HG03095 (cell line): ENCODE measurements at regions not wholly inside any gene's neighbourhood (a gene's known extent, or its start where the extent isn't known, plus 50 kb on each side); places are given as distances from the start of the nearest gene placed in this dataset.

Experiments used
- ATAC-seq: cut with Tn5 transposase; IDR thresholded peaks from one replicate; pipeline ENCODE4 v1.9.1; 2021; ENCODE audit warnings: moderate library complexity; ENCODE audit not compliant: unreplicated experiment

DNA sequence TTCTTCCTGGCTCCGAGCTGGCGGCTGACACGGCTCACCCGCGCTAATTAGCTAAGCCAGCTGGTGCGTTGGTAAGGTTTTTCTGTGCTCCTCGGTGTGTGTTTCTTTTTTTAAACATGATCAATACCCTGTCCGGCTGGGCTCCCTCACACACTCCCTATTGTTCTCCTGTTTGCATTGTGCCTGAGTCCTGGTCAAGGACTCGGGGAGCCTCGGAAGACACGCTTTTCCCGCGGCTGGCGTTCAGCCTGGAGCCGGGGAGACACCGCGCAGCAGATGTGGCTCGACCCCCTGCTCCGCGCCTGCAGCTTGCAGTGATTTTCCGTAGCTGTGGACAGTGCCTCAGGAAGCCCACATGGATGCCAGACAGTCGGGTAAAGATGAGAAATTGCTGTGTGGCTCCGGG, 454.9 kb upstream of the CADM1 start:
- ATAC-seq: no peak

DNA sequence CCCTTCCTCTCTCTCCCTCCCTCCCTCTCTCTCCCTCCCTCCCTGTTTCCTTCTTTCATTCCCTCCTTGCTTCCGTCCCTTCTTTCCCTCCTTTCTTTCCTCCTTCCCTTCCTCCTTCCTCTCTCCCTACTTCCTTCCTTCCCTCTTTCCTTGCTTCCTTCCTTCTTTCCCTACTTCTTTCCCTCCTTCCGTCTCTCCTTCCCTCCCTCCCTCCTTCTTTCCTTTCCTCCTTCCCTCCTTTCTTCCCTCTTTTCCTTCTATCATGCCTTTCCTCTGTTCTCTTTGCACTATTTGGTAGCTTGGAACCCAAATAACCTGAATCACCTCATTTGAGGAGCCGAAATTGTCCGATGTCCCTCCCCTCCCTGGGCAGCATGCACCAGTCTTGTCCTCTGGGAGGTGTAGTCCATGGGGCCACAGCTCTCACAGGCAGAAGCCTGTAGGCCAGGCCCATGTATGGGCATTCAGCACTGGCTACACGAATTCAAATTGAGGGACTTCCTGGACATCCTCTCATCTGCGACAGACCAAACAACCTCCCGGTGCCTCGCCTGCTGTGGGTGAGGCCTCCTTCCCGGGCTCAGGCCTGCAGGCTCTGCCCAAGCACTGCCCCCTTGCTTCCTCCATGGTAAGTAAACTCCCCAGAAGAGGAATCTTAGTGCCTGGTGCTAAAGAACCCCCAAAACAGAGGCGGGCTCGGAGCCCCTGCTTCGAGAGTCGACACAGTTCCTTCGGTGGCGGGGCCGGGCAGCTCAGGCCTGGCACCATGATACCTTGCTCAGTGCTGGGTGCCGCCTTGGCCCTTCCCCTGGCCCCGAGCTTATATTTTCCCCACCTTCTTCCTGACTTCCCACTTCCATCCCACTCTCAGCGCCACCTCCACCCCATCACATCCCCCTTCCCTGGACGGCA, 454.1 kb upstream of the CADM1 start:
- no peak for ATAC-seq

DNA sequence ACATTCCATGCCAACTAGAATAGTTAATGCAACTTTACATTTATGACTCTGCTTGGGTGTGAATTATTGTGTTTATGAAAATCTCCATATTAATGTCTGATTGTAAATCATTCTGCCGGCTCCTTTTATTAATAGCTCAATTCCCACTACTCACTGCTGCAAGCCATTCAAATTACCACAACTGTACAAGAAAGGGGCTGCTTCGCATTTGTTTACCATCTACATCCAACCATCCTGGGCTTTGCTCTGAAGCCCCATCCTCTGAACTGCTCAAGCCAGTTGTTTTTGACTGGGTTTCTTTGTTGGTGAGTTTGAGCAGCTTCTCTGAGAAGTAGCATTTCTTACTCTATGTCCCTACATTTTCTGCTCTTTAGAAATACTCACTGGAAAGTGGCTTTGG, 451.6 kb upstream of the CADM1 start:
- no peak for ATAC-seq

DNA sequence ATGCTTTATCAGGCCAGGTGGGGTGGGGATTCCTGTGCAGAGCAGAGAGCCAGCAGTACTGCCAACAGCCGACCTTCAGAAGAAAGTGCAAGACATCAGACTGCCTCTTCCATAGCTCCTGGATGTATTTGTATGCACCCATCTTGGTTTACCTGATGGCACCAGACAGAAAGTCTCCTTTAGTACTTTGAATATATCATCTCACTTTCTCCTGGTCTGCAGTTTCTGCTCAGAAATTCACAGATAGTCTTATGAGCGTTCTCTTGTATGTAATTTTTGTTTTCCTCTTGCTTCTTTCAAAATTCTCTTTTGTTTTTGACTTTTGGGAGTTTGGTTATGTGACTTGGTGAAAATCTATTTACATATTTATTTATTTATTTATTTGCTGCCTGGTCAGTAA, 446.4 kb upstream of the CADM1 start:
- ATAC-seq: no peak

DNA sequence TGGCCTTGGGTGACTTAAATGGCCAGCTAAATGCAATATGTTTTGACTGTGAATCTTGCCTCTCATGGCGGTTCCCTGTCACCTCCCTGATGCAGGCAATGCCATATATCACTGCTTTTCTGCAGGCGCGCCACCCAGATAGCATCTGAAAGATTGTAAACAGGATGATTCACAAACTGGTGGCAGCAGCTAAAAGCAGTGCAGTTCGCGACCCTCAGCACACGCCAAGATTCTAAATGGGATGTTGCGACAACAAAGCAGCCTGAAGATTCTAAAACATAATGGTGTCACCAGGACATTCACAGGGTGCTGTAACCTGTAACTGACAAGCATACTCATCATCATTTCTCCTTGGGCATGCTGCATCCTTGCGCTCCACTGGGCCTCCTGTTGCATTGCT, 440.4 kb upstream of the CADM1 start:
- ATAC-seq: no peak

DNA sequence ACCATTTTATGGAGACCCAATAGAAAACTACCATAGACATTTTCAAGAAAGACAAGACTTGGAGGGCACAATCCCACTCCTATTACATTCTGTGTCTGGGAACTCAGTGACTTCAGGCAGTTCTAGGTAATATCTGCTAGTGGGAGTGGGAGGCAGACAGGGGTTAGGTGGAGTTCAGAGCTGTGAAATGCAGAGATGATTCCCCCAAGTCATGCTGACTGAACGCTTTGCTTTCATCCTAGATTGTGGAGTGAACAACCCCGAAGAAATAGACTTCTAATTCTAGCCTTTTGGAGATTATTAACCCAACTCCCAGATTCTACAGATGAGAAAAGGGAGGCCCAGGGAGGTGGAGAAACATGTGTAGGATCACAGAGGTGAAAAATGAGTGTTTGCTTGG, 437.8 kb upstream of the CADM1 start:
- ATAC-seq: no peak

DNA sequence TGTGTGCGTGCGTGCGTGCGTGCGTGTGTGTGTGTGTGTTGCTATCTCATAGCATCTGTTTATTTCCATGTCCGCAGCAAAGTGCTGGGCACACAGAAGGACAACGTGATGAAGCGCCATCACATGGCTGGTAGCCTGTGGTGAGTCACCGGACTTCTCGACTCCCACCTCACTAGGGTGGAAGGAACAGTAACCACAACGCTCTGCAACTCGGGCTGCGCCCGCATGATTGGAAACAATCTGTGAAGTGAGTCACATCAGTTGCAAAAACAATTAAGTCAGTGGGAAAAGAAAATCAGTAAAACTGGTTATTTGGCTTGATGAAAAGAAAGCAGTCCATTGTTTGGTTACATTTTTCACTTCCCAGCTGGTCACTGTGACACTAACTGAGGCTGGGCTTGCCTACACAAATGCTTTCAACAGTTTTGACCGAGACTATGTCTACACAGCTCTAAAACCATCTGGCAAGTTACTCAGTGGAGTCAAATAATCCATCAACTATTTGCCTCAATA, 437.3 kb upstream of the CADM1 start:
- no peak for ATAC-seq

DNA sequence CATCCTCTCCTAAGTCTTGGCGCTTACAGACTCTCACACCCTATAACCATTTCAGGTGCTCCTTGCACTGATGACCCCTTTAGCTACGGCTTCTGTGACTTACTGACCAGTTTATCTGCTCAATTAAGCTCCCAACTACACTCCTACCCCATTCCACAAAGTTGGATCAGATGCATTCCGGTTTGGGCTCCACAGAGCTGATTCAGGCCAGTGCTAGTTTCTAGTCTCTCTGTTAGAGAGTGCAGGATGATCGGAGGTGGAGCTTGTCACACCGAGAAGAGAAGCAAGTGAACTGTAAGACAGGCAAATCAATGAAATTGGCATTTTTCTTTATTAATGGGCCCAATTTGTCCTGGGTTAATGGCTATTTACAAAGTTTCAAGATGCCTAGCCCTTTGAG, 436.8 kb upstream of the CADM1 start:
- ATAC-seq: no peak

DNA sequence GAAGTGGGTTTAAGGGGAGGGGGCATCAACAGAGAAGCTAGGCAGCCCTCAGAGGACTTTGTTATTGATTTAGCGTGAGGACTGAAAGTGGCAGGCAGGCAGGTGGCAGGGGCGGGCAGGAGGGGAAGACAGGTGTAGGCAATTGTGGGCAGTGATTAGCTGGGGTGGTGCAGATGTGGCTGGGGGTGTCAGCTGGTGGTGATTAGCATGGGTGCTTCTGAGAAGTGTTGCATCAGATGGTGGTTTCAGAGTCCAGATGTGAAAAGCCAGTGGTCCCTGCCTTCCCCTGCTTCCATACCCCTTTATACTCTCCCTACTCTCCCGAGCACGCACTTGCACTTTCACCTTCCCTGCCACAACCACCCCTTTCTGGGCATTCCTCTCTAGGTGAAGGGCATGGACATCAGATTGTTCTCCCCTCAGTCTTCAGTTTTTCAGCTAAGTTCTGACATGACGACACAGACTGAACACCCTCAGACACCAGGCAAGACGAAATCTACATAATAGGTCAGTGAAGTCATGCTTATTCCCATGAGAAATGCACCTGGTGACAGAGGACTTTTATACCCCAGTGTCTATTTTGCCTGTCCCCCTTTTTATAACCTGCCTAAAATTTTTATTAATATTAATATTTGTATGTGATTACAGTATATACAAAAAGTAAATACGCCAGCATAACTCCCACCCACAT, 435.7 kb upstream of the CADM1 start:
- ATAC-seq: no peak

DNA sequence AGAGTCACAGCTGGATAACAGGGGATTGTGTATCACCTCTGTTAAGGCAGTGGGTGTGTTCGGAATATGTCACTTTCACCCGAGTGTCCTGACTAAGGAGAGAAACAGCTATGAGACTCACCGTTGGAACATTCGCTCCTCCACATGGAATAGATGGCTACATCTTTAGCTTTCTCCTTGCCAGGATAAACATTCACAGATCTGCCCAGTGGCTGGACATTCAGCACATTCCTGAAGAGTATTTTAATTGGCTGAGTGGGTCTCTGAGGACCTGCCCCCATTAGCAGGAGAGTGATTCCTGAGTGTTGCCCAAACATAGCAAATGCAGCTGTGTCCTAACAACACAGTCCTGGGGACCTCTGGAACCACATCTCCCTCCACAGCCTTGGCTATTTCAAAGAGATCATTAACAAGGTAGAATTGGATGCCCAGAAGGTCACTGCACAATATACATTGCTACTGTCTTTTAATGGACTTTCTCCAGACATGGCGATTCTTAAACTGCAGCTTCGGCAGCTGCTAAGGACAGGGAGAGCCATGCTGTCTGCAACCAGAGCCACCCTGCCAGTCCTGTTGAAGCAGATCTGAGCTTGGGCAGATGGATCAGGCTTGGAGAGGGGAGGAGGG, 435.0 kb upstream of the CADM1 start:
- ATAC-seq: no peak

DNA sequence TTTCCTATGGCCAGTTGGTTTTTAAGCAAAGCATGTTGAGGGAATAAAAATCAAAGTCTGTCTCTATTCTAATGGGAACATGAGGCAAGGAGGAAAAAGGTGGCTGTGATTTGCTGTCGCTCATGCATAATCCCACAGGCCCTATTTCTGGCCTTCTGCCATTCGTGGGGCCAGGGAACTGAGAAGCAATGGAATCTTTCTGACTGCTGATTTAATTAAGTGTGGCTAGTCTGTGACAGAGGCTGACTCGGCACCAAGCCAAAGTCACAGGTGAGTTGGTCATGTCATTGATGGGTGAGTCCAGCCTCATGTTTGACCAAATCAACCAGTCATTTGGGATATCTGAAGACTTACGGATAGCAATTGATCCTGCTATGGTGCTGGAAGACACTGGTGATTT, 429.3 kb upstream of the CADM1 start:
- ATAC-seq: no peak

DNA sequence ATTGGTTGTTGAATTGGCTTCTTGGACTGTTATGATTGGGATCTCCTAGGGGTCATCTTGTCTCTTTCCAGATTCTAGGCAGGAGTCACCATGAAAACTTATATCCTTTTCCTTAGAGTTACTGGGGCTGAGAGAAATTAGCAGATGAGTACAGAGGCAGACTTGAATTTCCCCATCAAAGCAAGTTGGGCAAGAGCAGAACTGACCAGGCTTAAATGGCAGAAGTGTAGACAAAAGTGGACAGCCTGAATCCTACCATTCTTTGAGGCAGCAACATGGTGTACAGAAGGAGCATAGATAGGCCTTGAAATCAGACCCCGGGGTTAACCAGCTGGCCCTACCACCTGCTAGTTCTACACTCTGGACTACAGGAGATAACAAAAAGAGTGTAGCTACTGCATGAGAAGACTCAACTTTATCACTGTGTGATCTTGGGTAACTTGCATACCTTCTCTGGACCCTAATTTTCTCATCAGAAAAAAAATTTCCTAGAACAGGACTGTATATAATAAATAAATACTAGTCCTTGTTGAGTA, 427.4 kb upstream of the CADM1 start:
- ATAC-seq: no peak

DNA sequence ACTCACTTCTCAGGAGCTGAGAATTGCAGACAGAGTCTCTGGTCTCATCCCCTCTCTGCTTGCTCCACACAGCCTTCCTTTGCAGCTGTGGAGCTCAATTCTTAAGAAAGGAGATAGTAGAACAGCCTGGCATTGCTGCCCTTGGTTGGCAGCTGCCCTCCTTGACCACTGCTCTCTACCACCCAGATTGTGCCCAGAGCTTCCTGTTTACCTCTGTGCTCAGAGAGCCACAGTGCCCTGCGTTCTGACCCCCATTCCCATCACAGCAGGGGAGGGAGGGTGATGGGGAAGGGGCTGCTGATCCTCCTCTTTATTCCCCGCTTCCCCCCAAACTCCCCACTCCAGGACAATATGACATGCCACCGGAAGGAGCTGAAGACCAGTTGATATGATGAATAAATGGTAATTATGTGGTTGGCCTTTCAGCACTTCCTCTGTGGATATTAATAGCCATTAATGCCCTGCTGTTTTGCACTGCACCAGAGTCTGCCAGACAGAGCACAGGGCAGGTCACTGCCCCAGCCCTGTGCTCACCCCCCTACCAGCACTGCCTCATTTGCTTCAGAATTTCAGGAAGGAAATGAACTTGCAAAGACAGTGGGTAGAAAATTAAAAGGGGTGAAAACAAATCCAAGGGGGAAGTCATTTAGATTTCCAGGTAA, 426.8 kb upstream of the CADM1 start:
- no peak for ATAC-seq

DNA sequence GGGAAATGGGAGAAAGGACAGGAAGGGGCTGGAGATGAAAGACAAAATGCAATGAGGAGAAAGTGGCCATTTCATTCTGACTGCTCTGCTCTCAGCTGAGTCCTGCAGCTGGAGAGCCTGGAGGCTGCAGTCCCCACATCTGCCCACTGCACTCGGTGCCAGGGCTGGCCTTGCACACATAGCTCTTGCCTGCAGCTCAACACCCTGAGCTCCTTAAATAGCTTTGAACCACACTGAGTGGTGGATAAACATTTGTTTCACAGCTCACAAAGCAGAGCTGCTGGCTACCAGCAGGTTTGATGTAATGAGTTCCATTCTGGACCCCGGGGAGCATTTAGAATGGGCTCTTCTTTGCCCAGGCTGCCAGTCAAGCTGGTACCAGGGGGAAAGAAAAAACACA, 426.1 kb upstream of the CADM1 start:
- no peak for ATAC-seq

DNA sequence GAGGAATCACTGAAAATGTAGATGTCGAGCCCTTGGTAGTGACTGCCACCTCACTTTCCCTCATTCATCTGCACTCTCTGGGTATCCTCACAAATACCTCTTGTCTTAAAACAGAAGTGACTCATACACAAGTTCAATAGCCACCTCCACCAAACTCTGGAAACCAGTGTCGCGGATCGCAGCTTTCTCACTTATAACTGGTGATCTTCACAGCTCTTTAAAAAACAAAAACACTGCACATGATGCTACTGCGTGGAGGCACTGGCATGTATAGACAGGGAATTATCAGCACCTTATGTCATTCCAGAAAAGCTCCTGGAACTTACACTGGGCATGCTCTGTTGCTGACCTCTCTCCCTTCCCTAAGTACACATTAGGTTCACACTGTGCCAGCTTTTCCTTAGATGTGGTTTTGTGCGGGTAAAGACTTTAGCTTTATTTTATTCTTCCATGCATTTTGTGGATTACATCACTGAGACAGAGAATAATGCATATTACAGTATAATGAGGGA, 425.5 kb upstream of the CADM1 start:
- ATAC-seq: peak; percentile 25

DNA sequence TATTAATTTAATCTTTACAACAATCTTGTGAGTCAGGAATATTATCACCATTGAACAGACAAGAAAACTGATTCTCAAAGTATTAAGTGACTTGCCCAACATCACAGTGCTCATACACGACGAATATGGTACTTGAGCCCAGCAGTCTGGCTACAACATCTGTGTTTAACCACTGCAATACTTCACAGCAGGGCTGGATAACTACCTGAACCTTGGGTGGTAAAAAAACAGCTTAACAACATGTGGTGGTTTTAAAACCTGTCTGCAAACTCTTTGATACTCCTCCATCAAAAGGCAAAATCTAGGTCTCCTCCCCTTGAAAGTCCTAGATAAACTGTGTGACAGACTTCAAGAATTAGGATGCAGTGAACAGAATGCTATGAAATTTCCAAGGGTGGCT, 424.6 kb upstream of the CADM1 start:
- ATAC-seq: no peak

DNA sequence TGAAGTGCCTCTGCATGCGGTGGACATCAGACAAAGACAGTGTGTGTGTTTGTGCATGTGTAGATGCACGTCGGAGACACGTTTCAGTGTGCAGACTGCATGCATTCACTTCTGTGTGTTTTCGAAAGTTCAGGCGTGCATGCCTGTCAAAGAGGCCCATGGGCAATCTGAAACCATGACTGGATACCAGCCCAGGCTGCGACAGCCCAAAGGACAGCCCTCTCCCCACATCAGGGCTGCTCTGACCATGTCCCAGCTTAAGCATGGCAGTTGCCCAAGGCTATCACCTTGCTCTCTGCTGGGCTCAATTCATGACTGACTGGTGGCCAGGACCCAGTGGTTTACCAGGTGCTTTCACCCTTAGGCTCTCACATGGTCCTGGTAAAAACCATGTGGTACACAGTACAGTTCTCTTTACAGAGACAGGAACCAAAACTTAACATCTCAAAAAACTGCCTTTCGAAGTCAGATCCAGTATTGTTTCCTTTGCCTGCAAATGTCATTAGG, 423.7 kb upstream of the CADM1 start:
- peak; percentile 36 for ATAC-seq

DNA sequence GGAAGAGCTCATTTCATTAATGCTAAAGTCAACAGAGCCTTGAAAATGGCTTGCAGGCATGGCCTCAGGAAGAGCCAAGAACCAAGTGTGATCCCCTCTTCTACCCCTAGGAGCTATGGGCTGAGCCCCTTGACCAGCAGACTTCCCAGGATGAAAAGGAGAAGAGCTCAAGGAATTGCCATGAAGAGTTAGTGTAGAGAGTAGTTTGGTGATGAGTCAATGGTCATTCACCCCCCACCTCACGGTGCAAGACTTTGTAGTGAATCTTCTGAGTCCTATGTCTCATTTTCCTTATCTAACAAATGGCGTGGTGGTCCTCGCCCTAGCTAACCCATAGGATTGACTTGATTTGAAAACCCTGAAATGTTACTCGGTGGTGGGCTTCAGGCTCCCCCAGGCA, 422.4 kb upstream of the CADM1 start:
- ATAC-seq: no peak

DNA sequence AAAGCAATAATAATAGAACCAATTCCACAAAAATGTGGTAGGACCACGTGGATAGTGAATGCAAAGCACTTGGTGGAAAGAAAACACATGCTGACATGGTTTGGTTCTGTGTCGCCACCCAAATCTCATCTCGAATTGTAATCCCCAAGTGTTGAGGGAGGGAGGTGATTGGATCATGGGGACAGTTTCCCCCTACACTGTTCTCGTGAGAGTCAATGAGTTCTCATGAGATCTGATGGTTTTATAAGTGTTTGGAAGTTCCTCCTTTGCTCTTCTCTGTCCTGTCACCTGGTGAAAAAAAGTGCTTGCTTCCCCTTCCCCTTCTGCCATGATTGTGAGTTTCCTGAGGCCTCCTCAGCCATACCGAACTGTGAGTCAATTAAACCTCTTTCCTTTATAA, 421.9 kb upstream of the CADM1 start:
- no peak for ATAC-seq

DNA sequence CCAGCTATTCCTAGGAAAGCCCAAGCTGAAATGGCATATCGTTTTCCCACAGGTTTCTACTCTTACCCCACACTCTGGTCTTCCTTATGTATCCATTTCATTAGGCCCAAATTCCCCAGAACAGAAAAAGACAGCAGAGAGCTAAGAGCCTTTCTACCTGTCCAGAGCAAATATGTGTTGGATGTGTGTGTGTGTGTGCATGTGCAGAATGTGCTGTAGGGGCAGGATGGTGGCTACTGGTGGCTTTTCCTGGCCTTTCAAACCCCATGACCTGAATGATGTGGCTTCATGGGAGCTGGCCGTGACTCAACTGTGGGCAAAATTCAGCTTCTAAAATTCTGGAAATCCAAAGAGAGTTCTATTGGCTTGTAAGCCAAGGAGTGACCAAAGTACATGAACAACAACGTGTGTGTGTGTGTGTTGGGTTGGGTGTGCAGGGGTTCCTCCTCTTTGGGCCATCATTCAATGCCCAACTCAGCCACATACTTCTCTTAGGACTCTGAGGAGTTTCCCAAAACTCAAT, 421.4 kb upstream of the CADM1 start:
- ATAC-seq: no peak
